Prostate gland (tissue), 2 donors: ENCODE measurements at regions not wholly inside any gene's neighbourhood (a gene's known extent, or its start where the extent isn't known, plus 50 kb on each side); places are given as distances from the start of the nearest gene placed in this dataset.

ENCODE experiments used
- CTCF ChIP-seq, 4 experiments: fragments of 200-600 bp in 2 of 4; fragments of 450-650 bp in 2 of 4; sonication (generic) in 2 of 4; IDR thresholded peaks; 1 replicate in 3 of 4; 2 replicates in 1 of 4; pipeline ENCODE4 v1.5.1; 2016 to 2019; ENCODE audit warnings: antibody characterized with exemption in 4 of 4, mild to moderate bottlenecking in 2 of 4, moderate library complexity in 2 of 4
- POLR2A ChIP-seq: fragments of 450-650 bp; IDR thresholded peaks from one replicate; pipeline ENCODE4 v1.6.1; 2016; ENCODE audit warnings: antibody characterized with exemption, mild to moderate bottlenecking

- TF ChIP-seq CTCF (IDR thresholded peaks at IDR 0.05) (no peak), POLR2A (no peak)
Observed at GRCh38 chr7:85673876-85674275, 487.0 kb upstream of the SEMA3D start.
